Smooth muscle cell (in vitro differentiated cells): ENCODE measurements at regions not wholly inside any gene's neighbourhood (a gene's known extent, or its start where the extent isn't known, plus 50 kb on each side); places are given as distances from the start of the nearest gene placed in this dataset.
"Not testable (repeated sequence)": the region's sequence is repeated elsewhere in the genome, so short reads cannot be mapped to it uniquely, and the experiment has no call there.

Experiments used
- DNase-seq: peaks from one replicate; lab custom pipeline; 2025; ENCODE audit not compliant: unreplicated experiment; lab: John Stamatoyannopoulos, UW
- H2AFZ ChIP-seq: fragments of 200-600 bp; sonication (generic); 2 replicates; pipeline ENCODE4 v1.6.0; 2016; ENCODE audit warnings: antibody characterized with exemption, low read depth, mild to moderate bottlenecking
- H3F3A ChIP-seq: fragments of 200-600 bp; sonication (generic); 2 replicates; pipeline ENCODE4 v1.6.0; 2017; ENCODE audit warnings: antibody characterized with exemption, low read depth
- H3K27ac ChIP-seq: fragments of 200-600 bp; sonication (generic); 2 replicates; pipeline ENCODE4 v1.5.1; 2016; ENCODE audit warnings: low read depth, mild to moderate bottlenecking
- H3K27me3 ChIP-seq: fragments of 200-600 bp; sonication (generic); 2 replicates; pipeline ENCODE4 v1.6.1; 2016; ENCODE audit warnings: low read depth, mild to moderate bottlenecking
- H3K36me3 ChIP-seq: fragments of 200-600 bp; sonication (generic); 2 replicates; pipeline ENCODE4 v1.5.1; 2016; ENCODE audit warnings: low read depth
- H3K4me1 ChIP-seq: fragments of 200-600 bp; sonication (generic); 2 replicates; pipeline ENCODE4 v1.5.1; 2016; ENCODE audit warnings: low read depth
- H3K4me2 ChIP-seq: fragments of 200-600 bp; sonication (generic); 2 replicates; pipeline ENCODE4 v1.6.0; 2016; ENCODE audit warnings: mild to moderate bottlenecking
- H3K4me3 ChIP-seq: fragments of 200-600 bp; sonication (generic); 2 replicates; pipeline ENCODE4 v1.5.1; 2016; ENCODE audit warnings: mild to moderate bottlenecking
- H3K79me2 ChIP-seq: fragments of 200-600 bp; sonication (generic); 2 replicates; pipeline ENCODE4 v1.6.0; 2016; ENCODE audit warnings: low read depth, mild to moderate bottlenecking
- H3K9ac ChIP-seq: fragments of 200-600 bp; sonication (generic); 2 replicates; pipeline ENCODE4 v1.6.0; 2016; ENCODE audit warnings: low read depth
- H3K9me3 ChIP-seq: fragments of 200-600 bp; sonication (generic); replicated peaks from 2 replicates; pipeline ENCODE4 v1.5.1; 2016; ENCODE audit warnings: low read depth
- H4K20me1 ChIP-seq: fragments of 200-600 bp; sonication (generic); 2 replicates; pipeline ENCODE4 v1.6.0; 2016; ENCODE audit warnings: low read depth
- CTCF ChIP-seq: fragments of 200-600 bp; sonication (generic); IDR thresholded peaks from 2 replicates; pipeline ENCODE4 v1.5.1; 2017; ENCODE audit warnings: borderline replicate concordance, mild to moderate bottlenecking, antibody characterized with exemption; ENCODE audit not compliant: insufficient read depth, poor library complexity, severe bottlenecking
- WGBS: methylation state at CpG from one replicate; pipeline ENCODE4 v1.1.7; 2016; ENCODE audit warnings: low lambda C conversion rate; 5-methylcytosine and 5-hydroxymethylcytosine counted together

- DNase-seq = no peak
- Histone ChIP-seq H2AFZ (no peak overlapping the region), H4K20me1 (no peaks in the 10 kb centered on the region), H3K27ac (no peak overlapping the region), H3K9ac (no peak overlapping the region), H3K9me3 (no peaks in the 10 kb centered on the region), H3K36me3 (no peaks in the 10 kb centered on the region), H3K4me1 (no peaks in the 10 kb centered on the region), H3K79me2 (no peaks in the 10 kb centered on the region), H3K4me2 (no peak overlapping the region), H3K27me3 (no peaks in the 10 kb centered on the region), H3F3A (no peaks in the 10 kb centered on the region), H3K4me3 (no peak overlapping the region)
- TF ChIP-seq CTCF = no peak
- 97% methylated on average over 1 of the region's 1 CpG for WGBS
These were observed 666.2 kb downstream of the TYW1 start for GRCh38 chr7:67662804-67663203.

GRCh38 chr7:67663644-67664043 lies 667.0 kb downstream of the TYW1 start:
- Histone ChIP-seq H2AFZ (no peak overlapping the region), H3K4me1 (no peaks in the 10 kb centered on the region), H3K27me3 (no peaks in the 10 kb centered on the region), H3K27ac (no peak overlapping the region), H3K79me2 (no peaks in the 10 kb centered on the region), H3K4me3 (no peak overlapping the region), H3K4me2 (no peak overlapping the region), H3K9ac (no peak overlapping the region), H3F3A (no peaks in the 10 kb centered on the region), H3K36me3 (no peaks in the 10 kb centered on the region), H3K9me3 (no peaks in the 10 kb centered on the region), H4K20me1 (no peaks in the 10 kb centered on the region)
- 72% methylated on average over 1 of the region's 1 CpG for WGBS
- no peak for DNase-seq
- no peak for TF ChIP-seq CTCF

- WGBS = 84% methylated on average over 4 of the region's 4 CpGs
- not testable (repeated sequence) for DNase-seq, H3K9me3 ChIP-seq, H3K36me3 ChIP-seq, H3K79me2 ChIP-seq, H3K4me3 ChIP-seq, H3K9ac ChIP-seq, H3K4me1 ChIP-seq, H3K4me2 ChIP-seq, H3F3A ChIP-seq, H3K27me3 ChIP-seq, H2AFZ ChIP-seq, H4K20me1 ChIP-seq, H3K27ac ChIP-seq
These were observed 669.7 kb downstream of the TYW1 start for GRCh38 chr7:67666359-67666758.

- Histone ChIP-seq H3K36me3 (no peaks in the 10 kb centered on the region), H3K79me2 (no peaks in the 10 kb centered on the region), H2AFZ (no peak overlapping the region), H4K20me1 (no peaks in the 10 kb centered on the region), H3K9me3 (peaks cover 5% of the 10 kb centered on the region), H3K27ac (no peak overlapping the region), H3K9ac (no peak overlapping the region), H3K27me3 (no peaks in the 10 kb centered on the region), H3K4me3 (no peak overlapping the region), H3K4me2 (no peak overlapping the region), H3F3A (no peaks in the 10 kb centered on the region), H3K4me1 (no peaks in the 10 kb centered on the region)
- no peak for DNase-seq
- 58% methylated on average over 4 of the region's 4 CpGs for WGBS
- TF ChIP-seq CTCF = no peak
These were observed 674.4 kb downstream of the TYW1 start for GRCh38 chr7:67671006-67671548.
